ENCODE measurements at regions not wholly inside any gene's neighbourhood (a gene's known extent, or its start where the extent isn't known, plus 50 kb on each side); places are given as distances from the start of the nearest gene placed in this dataset.

DNA sequence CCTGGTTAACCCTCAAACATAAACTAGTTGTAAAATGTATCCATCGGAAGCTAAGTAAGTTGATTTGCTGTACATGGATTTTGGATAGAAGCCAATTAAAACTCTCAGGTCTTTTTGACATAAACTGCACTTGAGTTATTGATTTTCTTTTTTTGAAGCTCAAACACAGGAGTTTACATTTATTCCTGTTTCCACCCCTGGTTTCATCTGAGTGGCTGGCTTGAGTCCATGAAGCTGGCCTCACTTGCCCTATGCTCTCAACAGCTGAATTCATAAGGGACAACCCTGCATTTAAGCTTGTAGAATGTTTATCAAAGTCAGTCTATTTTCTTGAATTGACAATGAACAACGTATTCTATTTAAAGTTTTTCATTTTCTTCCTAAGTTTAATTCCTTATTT lies 58.1 kb upstream of the PLEKHG1 start (continued):
- TF ChIP-seq TFAP4 (IDR thresholded peaks at IDR 0.05; ENCODE audit: borderline replicate concordance, low read depth) (0 out of 2 replicates have a peak, but pooled peaks have one; percentile 28), CENPBD1 (CRISPR knock-in tag; IDR thresholded peaks at IDR 0.05; ENCODE audit: borderline replicate concordance, low read depth) (no peak), GLI4 (CRISPR knock-in tag; IDR thresholded peaks at IDR 0.05; ENCODE audit: borderline replicate concordance) (no peak), ZNF550 (CRISPR knock-in tag; IDR thresholded peaks at IDR 0.05; ENCODE audit: borderline replicate concordance) (no peak), ASH2L (IDR thresholded peaks at IDR 0.05; ENCODE audit: insufficient read length, low read depth, low read length) (no peak), SOX6 (IDR thresholded peaks at IDR 0.05) (no peak), SOX6 (CRISPR knock-in tag; IDR thresholded peaks at IDR 0.05) (peak; percentile 45; the same call in 1 of the 2 replicates), THAP9 (CRISPR knock-in tag; IDR thresholded peaks at IDR 0.05; ENCODE audit: borderline replicate concordance) (no peak), POGK (CRISPR knock-in tag; conservative IDR thresholded peaks at IDR 0.05) (no peak), ZNF784 (CRISPR knock-in tag; IDR thresholded peaks at IDR 0.05; ENCODE audit: borderline replicate concordance) (no peak), ZNF546 (CRISPR knock-in tag; conservative IDR thresholded peaks at IDR 0.05) (no peak), KDM6A (CRISPR knock-in tag; IDR thresholded peaks at IDR 0.05; ENCODE audit: low read depth) (no peak), BATF2 (CRISPR knock-in tag; IDR thresholded peaks at IDR 0.05) (no peak), ZNF709 (CRISPR knock-in tag; IDR thresholded peaks at IDR 0.05) (no peak)
- TF ChIP-seq, protein P1, sequence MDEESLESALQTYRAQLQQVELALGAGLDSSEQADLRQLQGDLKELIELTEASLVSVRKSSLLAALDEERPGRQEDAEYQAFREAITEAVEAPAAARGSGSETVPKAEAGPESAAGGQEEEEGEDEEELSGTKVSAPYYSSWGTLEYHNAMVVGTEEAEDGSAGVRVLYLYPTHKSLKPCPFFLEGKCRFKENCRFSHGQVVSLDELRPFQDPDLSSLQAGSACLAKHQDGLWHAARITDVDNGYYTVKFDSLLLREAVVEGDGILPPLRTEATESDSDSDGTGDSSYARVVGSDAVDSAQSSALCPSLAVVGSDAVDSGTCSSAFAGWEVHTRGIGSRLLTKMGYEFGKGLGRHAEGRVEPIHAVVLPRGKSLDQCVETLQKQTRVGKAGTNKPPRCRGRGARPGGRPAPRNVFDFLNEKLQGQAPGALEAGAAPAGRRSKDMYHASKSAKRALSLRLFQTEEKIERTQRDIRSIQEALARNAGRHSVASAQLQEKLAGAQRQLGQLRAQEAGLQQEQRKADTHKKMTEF (CRISPR knock-in tag; IDR thresholded peaks at IDR 0.05) = no peak
- TF ChIP-seq, protein P2, sequence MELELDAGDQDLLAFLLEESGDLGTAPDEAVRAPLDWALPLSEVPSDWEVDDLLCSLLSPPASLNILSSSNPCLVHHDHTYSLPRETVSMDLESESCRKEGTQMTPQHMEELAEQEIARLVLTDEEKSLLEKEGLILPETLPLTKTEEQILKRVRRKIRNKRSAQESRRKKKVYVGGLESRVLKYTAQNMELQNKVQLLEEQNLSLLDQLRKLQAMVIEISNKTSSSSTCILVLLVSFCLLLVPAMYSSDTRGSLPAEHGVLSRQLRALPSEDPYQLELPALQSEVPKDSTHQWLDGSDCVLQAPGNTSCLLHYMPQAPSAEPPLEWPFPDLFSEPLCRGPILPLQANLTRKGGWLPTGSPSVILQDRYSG (CRISPR knock-in tag; IDR thresholded peaks at IDR 0.05) = no peak
- TF ChIP-seq, protein P3, sequence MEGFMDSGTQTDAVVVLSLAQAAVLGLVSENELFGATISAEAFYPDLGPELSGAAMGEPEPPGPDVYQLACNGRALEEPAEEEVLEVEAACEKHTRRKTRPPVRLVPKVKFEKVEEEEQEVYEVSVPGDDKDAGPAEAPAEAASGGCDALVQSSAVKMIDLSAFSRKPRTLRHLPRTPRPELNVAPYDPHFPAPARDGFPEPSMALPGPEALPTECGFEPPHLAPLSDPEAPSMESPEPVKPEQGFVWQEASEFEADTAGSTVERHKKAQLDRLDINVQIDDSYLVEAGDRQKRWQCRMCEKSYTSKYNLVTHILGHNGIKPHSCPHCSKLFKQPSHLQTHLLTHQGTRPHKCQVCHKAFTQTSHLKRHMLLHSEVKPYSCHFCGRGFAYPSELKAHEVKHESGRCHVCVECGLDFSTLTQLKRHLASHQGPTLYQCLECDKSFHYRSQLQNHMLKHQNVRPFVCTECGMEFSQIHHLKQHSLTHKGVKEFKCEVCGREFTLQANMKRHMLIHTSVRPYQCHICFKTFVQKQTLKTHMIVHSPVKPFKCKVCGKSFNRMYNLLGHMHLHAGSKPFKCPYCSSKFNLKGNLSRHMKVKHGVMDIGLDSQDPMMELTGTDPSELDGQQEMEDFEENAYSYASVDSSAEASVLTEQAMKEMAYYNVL (CRISPR knock-in tag; IDR thresholded peaks at IDR 0.05; ENCODE audit: borderline replicate concordance) = no peak

All from HepG2 (cell line).